SK-N-SH treated with all-trans-retinoic acid at 6 μM for 48 hours (cell line): ENCODE measurements at regions not wholly inside any gene's neighbourhood (a gene's known extent, or its start where the extent isn't known, plus 50 kb on each side); places are given as distances from the start of the nearest gene placed in this dataset.

Experiments
- ARNTL ChIP-seq: fragments of 450-650 bp; formaldehyde crosslinking; IDR thresholded peaks from 2 replicates; pipeline ENCODE4 v1.5.0; 2020; ENCODE audit warnings: low read depth, mild to moderate bottlenecking, moderate library complexity, borderline replicate concordance
- PPARA ChIP-seq: fragments of 250-450 bp; sonication (Bioruptor Pico); IDR thresholded peaks from 2 replicates; pipeline ENCODE4 v1.5.0; 2020; ENCODE audit warnings: mild to moderate bottlenecking, borderline replicate concordance
- ZC3H10 ChIP-seq: fragments of 250-450 bp; sonication (Bioruptor Pico); IDR thresholded peaks from 2 replicates; pipeline ENCODE4 v1.5.1; 2021; ENCODE audit warnings: mild to moderate bottlenecking, moderate library complexity

DNA sequence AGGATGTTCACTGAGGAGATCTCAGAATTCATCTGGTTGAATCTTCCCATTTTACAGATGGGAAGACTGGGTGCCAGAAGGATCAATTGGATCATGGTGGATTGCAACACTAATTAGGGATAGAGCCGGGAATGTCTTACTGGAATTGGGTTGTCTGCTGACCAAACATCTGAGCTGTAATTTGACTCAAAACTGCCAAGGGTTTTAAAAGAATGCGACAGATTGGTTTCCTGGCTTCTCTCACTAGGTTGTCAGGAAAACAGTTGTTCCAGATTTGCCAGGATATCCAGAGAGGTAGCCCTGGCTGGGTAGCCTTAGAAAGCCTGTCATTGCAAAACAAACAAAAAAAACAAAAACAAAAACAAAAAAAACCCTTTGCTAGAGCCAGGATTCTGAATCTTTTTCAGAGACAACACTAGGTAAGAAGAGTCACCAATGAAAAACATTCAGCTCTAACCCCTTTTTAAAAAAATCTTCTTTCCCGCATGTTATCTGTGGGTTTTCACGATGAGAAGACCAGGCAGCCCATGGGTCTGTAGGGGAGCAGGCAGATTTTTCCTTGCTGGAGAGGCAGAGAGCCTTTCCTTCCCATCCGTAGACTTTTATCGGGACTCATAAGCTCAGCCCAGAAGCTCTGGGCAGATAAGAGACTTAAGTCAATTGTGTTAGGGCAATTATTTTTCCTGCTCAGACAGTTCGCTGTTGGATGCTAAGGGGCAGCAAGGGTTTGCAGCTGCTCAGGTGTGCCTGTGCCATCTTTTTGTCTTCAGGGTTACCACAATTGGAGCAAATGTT is 418.9 kb downstream of the PRDM2 start:
- TF ChIP-seq ZC3H10 (CRISPR knock-in tag) (no peak), ARNTL (CRISPR knock-in tag) (no peak), PPARA (CRISPR knock-in tag) (no peak)
